Prostate gland (tissue), 2 donors: ENCODE measurements at regions not wholly inside any gene's neighbourhood (a gene's known extent, or its start where the extent isn't known, plus 50 kb on each side); places are given as distances from the start of the nearest gene placed in this dataset.

Experiments used
- POLR2A ChIP-seq: fragments of 450-650 bp; IDR thresholded peaks from one replicate; pipeline ENCODE4 v1.6.1; 2016; ENCODE audit warnings: antibody characterized with exemption, mild to moderate bottlenecking
- POLR2AphosphoS5 ChIP-seq: sonication (generic); formaldehyde crosslinking; IDR thresholded peaks from one replicate; pipeline ENCODE4 v1.6.1; 2017; ENCODE audit warnings: antibody characterized with exemption
- TF ChIP-seq, protein P1 (sequence below), 4 experiments: fragments of 200-600 bp in 2 of 4; fragments of 450-650 bp in 2 of 4; sonication (generic) in 2 of 4; IDR thresholded peaks; 1 replicate in 3 of 4; 2 replicates in 1 of 4; pipeline ENCODE4 v1.5.1; 2016 to 2019; ENCODE audit warnings: antibody characterized with exemption in 4 of 4, mild to moderate bottlenecking in 2 of 4, moderate library complexity in 2 of 4

DNA sequence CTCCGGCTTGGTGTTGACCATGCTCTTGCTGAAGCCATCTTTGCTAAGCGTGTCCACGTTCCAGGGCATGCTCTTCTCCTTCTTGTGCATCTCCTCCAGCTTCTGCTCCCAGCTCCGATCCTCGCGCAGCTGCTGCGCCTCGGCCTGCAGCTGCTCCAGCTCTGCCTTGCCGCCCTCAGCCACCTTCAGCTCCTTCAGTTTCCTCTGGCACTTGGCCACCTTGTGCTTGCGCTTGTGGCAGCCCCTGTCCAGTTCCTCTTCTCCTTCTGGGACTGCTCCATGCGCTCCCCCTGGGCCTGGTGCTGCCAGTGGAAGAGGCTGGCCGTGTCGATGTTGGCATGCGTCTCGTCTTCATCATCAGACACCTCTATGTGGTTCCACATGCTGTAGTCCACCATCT is 128.3 kb upstream of the CLINT1 start:
- TF ChIP-seq POLR2A (no peak), POLR2AphosphoS5 (no peak)
- TF ChIP-seq, protein P1, sequence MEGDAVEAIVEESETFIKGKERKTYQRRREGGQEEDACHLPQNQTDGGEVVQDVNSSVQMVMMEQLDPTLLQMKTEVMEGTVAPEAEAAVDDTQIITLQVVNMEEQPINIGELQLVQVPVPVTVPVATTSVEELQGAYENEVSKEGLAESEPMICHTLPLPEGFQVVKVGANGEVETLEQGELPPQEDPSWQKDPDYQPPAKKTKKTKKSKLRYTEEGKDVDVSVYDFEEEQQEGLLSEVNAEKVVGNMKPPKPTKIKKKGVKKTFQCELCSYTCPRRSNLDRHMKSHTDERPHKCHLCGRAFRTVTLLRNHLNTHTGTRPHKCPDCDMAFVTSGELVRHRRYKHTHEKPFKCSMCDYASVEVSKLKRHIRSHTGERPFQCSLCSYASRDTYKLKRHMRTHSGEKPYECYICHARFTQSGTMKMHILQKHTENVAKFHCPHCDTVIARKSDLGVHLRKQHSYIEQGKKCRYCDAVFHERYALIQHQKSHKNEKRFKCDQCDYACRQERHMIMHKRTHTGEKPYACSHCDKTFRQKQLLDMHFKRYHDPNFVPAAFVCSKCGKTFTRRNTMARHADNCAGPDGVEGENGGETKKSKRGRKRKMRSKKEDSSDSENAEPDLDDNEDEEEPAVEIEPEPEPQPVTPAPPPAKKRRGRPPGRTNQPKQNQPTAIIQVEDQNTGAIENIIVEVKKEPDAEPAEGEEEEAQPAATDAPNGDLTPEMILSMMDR (IDR thresholded peaks at IDR 0.05), result no peak
